NT2/D1 (cell line): ENCODE measurements at regions not wholly inside any gene's neighbourhood (a gene's known extent, or its start where the extent isn't known, plus 50 kb on each side); places are given as distances from the start of the nearest gene placed in this dataset.

Experiments used
- SUZ12 ChIP-seq: IDR thresholded peaks from 2 replicates; pipeline ENCODE4 v1.6.1; 2011; ENCODE audit not compliant: insufficient read length, insufficient read depth; ENCODE audit errors: extremely low read depth
- YY1 ChIP-seq: IDR thresholded peaks from 2 replicates; pipeline ENCODE4 v1.6.1; 2011; ENCODE audit not compliant: insufficient read length, insufficient read depth
- ZNF274 ChIP-seq: IDR thresholded peaks from 2 replicates; pipeline ENCODE4 v1.6.1; 2011; ENCODE audit warnings: mild to moderate bottlenecking, low read depth, low read length

GRCh38 chr6:113526553-113526952, 330.6 kb upstream of the MARCKS start:
- no peak for TF ChIP-seq YY1
- no peak for TF ChIP-seq ZNF274
- no peak for TF ChIP-seq SUZ12
